GM19240 (cell line): ENCODE measurements at regions not wholly inside any gene's neighbourhood (a gene's known extent, or its start where the extent isn't known, plus 50 kb on each side); places are given as distances from the start of the nearest gene placed in this dataset.
"Not testable (repeated sequence)": the region's sequence is repeated elsewhere in the genome, so short reads cannot be mapped to it uniquely, and the experiment has no call there.

Source experiments
- DNase-seq: peaks from one replicate; pipeline ENCODE4 v3.0.0; 2011; ENCODE audit warnings: low spot score; ENCODE audit not compliant: insufficient read length

DNA sequence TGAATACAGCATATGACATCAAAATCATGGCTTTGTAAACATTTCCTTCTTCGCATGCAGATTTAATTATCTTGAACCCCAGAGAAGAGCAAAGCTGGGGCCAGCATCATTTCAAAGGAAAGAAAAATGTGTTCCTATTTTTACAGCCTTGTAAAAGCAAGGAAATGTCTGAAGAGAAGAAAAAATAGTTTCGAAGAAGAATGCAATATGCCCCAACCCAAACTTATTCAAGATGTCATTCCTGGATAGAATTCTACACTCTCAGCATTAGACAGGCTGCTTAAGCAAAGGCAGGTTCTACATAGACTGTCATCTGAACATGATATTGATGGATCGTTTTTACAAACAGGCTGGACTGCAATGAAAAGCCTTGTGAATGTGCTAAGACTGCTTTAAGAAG lies 900.8 kb downstream of the TTLL7 start:
- DNase-seq, result no peak

DNA sequence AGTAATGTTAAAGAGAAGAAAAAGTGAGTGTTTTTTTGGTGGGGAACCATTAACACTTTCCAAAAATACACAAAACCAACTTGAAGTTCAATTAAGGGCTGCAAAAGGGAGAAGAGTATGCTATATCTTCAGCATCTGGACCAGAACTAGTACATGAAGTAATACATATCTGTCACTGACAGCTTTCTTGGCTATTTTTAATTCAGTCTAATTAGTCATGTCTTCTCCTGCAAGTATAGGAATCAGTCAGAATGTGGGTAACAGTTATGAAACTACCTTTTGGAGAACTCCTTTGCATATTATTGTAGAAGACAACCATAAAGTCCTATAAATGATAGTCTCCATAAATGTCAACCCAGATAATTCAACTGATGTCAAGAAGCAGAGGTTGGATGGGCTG lies 901.2 kb downstream of the TTLL7 start:
- no peak for DNase-seq

DNA sequence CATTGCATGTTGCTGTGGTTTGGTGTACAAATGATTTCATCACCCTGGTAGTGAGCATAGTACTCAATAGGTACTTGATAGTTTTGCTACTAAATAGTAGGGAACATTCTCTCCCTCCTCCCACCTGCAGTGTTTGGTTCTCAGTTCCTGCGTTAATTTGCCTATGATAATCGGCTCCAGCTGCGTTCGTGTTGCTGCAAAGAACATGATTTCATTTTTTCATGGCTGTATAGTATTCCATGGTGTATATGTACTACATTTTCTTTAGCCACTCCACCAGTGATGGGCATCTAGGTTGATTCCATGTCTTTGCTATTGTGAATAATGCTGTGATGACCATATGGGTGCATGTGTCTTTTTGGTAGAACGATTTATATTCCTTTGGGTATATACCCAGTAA lies 903.4 kb downstream of the TTLL7 start:
- DNase-seq, result no peak

DNA sequence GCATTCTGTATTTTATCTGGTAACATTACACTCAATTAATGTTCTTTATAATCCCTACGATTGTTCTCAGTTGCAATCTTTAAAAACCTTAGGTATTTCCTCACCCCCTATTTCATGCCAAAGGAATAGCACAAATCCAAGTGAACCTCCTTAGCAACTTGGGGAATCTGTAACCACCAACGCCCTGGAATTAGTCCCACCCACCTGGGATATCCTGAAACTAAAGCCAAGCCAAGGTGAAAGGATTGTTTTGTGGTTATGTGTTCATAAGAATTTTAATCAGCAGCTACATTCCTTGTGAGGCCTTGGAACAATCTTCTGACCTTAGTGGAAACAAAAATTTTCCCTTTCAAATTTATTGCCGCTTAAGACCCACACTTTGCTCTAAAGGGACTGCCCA lies 908.7 kb downstream of the TTLL7 start:
- no peak for DNase-seq

DNA sequence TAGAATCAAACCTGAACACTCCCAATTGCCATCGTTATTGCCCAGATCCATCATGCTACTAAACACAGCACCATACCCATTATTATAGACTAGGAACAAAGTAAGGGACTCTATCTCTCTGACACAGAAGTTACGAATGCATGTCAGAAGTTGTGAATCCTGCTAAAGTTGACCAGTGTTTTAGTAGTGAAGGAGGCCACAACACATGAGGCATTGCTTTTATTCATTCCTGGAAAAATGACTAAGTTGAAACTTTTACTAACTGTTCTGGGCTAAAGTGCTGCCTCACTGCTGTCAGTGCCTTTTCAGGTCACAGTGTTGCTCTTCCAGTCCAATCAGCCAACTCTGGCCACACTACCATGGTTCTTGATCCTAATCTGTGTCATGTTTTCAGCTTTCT lies 911.1 kb downstream of the TTLL7 start:
- DNase-seq, result no peak

DNA sequence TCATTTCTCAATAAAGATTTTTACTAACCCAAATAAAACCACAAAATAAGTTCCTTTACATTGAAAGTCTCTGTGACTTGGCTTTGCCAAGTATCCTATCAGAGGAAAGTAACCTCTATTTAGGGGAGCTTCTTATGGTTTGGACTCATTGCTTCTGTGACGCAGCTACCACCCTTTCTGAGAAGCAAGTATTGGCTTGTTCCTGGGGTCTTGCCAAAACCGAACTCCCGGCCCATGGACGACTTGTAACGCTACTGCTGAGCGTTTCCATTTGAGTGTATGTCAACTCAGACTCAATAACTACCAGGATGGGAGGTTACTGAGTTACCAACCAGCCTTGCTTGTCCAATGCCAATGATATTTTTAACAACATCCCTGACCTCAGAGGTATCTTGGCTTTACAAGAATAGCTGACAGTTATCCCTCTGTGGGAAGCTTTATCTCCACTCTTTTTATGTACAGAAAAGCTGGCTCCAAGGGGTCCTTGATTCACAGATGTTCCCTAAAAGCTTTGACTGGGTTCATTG lies 911.9 kb downstream of the TTLL7 start:
- no peak for DNase-seq

DNA sequence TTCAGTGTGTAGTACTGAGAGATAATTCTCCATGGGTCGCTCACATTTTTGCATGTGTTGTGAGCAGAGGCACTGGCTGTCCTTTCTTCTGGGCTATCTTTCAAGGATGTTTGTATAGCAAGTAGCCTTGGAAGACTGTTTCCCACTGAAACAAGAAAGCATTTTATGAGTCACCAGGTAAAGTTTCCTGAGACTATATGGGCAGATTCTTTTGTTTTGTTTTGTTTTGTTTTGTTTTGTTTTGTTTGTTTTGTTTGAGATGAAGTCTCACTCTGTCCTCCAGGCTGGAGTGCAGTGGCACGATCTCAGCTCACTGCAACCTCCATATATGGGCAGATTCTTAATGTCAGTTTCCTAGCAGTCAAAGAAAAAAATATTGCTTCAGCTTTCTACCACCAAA lies 912.6 kb downstream of the TTLL7 start:
- DNase-seq, result no peak

DNA sequence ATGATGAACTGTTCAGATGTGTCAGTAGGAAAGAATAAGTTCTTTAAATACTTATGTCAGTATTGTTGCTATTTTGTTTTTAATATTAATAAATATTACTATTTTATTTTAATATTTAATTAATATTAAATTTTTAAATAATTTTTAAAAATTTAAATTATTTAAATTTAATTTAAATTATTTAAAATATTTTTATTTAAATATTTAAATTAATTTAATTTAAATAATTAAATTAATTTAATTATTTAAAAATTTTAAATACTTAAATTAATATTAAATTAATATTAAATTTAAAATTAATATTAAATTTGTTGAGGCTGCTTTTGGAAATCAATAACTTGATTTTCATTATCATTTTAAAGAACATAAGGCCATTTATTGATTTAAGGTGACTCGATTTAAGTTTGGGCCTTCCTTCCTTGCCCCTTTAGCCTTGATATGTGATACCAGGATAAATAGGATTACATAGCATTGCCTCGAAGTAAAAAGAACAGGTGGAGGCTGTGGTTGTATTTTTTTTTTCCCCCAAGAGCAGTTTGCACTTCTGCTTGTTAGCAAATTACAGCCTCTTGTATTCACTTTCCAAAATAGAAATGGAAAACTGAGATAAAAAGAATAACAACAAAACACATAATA lies 915.2 kb downstream of the TTLL7 start:
- DNase-seq, result no peak

DNA sequence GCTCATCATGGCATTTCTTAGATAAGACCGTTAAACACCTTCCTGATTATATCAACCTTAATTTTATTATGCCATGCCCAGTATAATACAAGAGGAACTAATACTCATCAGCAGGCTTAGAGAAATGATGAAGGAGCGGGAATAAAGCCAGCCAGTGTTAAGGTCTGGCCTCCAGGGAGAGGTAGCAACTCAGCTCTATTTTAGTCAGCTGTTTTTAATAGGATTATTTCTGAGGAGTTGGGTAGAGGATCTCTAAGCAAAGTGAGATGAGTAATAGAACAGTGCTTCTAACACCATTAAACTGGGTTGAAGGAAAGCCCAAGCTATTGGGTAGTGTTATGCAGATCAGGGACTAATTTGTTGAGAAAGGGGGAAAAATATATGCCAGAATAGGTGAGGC lies 921.5 kb downstream of the TTLL7 start:
- no peak for DNase-seq

DNA sequence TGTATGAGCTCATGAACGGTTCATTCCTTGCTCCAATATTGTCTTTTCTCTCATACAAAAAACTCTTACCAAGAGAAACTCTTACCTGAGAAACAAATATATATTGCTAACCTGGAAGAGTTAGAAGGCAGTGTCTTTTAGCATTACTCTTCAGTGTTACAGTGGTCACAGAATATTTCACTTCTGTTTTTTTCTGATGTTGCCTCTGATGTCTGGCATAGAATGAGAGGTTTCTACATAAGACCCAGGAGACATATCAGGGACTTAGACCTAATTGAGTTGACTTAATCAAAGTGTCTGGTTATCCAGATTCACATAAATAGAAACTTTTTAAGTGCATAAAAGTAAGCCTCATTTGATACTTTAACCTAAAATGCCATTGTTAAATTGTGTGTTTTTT lies 923.8 kb downstream of the TTLL7 start:
- no peak for DNase-seq

DNA sequence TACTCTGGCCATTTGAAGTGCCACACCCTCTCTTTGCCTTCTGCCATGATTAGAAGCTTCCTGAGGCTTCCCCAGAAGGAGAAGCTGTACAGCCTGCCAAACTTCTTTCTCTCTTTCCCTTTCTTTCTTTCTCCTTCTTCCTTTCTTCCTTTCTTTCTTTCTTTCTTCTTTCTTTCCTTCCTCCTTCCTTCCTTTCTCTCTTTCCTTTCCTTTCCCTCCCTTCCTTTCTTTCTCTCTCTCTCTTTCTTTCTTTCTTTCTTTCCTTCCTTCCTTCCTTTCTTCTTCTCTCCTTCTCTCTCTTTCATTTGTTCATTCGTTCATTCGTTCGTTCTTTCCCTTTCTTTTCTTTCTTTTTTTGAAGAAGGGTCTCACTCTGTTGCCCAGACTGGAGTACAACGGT lies 931.0 kb downstream of the TTLL7 start:
- DNase-seq, result no peak

DNA sequence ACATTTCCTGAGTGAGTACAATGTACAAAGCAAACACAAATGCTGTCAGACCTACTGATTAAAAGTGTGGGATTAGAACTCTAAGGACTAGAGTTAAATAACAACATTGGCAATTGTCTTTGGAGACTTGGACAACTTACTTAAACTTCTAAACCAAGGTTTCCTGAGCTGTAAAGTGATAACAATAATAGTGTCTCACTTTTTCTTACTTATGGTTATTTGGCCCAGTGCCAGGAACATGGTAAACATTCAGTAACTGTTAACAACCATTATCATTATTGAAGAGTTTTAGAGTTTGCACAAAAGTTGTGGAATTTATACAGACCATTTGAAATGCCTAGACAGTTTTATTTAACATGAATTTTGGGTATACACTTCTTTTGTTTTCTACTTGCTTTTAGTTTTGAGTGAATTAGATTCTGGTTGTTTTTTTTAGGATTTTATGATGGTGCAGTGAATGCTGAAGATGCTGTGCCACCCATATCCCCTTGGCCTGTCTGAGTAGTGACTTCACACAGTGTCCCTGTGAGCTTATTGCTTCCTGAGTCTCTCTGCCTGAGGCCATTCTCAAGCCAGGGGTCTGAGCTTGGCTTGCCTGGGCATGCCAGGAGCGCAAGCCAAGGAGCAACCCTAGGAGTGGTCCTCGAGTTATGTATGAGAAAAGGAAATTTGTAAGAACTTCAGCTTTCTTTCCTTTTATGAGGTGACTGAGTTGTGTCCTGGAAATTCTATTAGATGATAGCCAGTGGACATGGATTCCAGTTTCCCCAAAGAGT lies 932.8 kb downstream of the TTLL7 start:
- DNase-seq, result no peak

DNA sequence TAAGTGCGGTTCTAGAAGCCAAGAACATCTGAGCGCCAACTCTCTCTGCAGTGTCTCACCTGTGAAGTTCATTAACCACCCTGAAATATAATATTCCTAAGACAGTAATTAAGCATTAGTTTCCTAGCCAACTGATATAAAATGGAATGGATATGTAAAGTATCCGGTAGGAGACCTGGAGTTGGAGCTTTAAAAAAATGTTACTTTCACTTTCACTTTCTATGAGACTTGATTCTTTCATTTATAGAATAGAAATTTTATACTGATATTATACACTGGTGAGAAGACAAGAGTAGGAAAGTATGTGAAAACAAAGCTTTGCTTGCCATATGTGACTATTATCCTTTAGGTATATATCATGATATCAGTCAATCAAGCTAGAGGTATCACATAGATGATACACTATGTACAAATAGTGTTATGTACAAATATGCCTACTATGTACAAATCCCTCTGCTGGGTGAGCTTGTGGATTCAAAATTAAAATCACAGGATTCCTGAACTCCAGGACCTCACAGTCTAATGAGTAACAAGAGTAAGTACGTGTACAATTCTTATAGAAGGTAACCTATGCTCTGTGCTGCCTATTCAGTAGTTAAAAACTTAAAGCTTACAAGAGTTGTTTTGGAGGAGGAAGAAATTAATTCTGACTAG lies 934.2 kb downstream of the TTLL7 start:
- no peak for DNase-seq

DNA sequence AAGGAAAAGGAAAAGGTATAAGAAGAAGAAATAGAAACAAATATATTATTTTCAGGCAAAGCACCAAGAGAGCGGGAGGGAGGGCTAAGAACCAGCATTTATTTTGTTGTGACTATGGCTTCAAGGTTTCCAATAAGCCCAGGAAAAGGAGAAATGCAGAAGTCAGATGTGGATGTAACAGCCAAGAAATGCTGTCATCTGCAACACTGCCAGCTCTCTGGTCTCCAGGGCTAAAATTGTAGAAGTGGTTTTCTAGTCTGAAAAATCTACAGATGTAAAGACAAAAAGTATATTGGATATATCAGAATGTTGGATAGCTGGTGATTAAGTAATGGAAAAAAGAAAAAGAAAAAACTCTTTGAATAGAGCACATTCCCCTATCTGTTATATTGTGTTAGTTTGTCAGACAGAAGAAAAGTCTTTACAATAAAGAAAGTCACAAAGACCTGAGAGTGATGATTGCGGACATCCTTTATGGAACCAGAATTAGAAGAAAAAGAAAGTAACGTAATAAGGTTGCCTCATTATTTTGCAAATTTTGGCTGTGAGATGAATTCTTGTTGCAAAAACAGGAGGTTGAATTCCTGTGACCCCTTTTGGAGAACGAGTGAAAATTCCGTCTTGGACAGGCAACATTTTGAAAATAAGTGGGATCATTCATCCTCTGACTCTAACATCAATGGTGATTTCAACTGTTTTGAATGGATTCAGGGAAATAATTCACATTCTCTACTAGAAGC lies 938.1 kb downstream of the TTLL7 start:
- DNase-seq, result no peak

DNA sequence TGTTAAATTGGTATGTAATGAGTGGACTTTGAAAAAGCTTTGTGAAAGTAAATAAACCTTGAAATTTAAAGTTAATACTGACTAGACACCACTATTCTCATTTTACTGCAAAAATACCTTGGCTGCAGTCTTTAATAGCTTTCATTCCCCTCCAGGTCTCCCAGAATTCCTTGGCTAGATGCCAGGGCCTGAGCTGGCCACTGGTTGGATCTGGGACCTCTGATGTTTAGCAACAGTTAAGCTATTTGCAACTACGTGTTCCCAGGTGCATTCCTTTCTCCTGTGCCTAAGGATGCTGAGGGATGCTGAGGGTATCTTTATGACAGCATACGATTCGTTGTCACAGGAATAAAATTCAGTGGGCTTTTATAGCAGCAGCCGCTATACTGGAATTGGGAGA lies 938.7 kb downstream of the TTLL7 start:
- DNase-seq, result no peak

DNA sequence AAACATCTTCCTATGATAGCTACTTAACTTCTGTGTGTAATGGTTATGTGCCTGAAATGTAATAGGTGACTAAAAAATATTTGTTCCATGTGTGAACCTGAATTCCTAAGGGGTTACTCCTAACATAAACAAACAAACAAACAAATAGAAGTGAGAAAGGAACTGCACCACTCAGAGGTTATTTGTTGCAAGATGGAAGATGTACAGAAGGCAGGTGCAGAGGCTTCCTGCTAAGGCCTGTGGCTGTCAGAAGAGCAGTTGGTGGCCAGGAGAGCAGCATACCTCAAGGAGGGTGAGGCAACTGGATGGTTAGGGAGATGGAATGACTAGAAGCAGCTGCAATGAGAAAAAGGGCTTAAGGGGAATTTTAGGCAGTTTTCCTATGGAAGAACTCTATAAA lies 940.6 kb downstream of the TTLL7 start:
- DNase-seq, result no peak

DNA sequence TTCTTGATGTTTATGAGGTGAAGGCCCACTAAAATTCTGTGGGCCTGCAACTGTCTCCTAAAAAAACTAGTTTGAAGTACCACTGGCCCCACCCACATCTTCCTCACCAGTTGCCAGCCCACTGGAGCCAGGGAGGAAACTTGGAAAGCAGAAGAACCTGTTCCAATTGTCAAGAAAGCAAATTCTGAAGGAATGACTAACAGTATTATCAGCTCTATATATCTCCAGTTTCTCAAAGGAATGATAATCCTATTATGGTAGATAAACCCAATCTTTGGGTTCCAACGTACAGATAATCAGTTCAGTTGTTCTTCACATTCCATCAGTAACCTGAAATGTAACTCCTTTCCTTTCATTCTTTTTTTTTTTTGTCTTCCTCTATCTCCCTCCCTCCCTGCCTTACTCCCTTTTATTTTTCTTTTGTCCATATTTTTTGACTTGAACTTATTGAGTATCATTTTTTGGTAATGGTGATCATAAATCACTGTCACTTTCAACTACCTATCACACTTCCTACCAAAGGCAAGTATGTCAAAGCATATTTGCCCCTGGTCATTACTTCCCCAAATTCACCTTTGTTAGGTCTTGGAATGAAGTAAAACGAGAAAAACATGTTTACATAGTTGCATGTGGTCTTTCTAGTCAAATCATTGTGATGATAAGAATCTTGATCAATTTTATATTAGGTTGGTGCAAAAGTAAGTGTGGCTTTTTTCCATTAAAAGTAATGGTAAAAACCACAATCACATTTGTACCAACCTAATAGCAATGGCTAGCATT lies 943.4 kb downstream of the TTLL7 start:
- DNase-seq, result no peak

DNA sequence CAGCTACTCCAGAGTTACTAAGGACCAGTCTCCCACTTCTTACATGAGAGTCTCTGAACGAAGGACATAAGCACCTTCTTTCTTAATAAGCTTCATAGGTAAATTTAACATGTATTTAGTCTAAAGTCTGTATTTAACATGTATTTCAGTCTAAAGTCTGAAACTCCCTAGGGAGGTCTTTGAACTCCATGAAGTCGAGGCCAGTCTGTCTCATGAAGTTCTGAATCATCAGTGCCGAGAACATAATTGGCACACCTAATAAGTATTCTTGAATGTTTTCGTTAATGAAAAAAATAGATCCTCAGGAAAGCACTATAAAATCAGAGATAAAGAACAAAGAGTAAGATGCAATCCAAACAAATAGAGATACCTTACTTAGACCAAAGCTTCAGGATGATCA lies 945.5 kb downstream of the TTLL7 start:
- DNase-seq, result no peak

DNA sequence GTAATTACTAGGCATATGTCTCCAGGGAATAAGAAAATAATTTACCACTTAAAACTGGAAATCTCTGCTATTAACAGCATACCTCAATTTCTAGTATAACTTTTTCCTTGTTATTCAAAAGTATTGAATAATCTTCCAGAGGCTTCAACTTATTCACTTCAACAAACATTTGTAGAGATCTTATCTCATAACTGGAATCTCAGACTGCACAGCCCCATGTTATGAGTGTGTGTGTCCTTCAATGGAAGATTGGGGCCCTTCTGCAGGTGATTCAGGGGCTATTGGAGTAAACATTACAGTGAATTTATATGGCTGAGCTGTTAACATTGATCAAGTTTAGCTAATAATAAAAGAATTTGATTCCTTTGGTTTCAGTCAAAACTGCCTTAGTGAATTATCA lies 946.1 kb downstream of the TTLL7 start:
- no peak for DNase-seq

DNA sequence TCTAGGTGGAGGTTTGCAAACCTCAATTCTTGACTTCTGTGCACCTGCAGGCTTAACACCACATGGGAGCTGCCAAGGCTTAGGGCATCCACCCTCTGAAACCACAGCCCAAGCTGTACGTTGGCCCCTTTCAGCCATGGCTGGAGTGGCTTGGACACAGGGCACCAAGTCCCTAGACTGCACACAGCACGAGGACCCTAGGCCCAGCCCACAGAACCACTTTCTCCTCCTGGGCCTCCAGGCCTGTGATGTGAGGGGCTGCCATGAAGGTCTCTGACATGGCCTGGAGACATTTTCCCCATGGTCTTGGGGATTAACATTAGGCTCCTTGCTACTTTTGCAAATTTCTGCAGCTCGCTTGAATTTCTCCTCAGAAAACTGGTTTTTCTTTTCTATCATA lies 947.9 kb downstream of the TTLL7 start:
- not testable (repeated sequence) for DNase-seq

DNA sequence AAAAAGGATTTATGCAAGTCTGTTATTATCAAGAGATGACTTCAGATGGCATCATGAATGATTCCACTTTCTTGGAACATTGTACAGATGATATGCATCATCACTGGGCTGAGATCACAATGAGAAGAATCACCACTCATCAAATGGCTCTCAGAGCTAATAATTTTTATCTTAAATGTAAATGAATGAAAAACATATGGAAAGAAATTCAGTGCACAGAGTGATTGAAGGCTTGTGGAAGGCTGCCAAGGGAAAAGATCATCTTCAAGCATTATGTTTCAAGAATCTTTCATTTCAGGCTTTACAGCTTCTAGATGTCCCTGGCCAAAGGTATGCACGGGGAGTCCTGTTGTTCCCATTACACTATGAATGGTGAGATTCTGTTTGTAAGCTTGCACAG lies 955.7 kb downstream of the TTLL7 start:
- DNase-seq, result no peak
